ENCODE measurements at regions not wholly inside any gene's neighbourhood (a gene's known extent, or its start where the extent isn't known, plus 50 kb on each side); places are given as distances from the start of the nearest gene placed in this dataset.
A peak's percentile ranks its signal among the peaks of the same experiment; 100 is the strongest.

- Mint-ChIP-seq H3K4me1 (peaks cover 42% of the 10 kb centered on the region), H3K27ac (no peak overlapping the region), H3K9me3 (peaks cover 19% of the 10 kb centered on the region), H3K4me3 (no peak overlapping the region), H3K27me3 (peaks cover 1% of the 10 kb centered on the region), H3K36me3 (ENCODE audit: low read depth) (peaks cover 16% of the 10 kb centered on the region)
- no peak for DNase-seq
- ChIA-PET POLR2A (no interaction called here), CTCF (interaction anchor here (0.8 to 1.0 kb wide), 3 partner anchors 22 to 464 kb away, joined by 3 read pairs; no protein-coding TSS in a partner anchor)
Measured at GRCh38 chr6:105759015-105759414, 327.1 kb upstream of the PRDM1 start.

DNA sequence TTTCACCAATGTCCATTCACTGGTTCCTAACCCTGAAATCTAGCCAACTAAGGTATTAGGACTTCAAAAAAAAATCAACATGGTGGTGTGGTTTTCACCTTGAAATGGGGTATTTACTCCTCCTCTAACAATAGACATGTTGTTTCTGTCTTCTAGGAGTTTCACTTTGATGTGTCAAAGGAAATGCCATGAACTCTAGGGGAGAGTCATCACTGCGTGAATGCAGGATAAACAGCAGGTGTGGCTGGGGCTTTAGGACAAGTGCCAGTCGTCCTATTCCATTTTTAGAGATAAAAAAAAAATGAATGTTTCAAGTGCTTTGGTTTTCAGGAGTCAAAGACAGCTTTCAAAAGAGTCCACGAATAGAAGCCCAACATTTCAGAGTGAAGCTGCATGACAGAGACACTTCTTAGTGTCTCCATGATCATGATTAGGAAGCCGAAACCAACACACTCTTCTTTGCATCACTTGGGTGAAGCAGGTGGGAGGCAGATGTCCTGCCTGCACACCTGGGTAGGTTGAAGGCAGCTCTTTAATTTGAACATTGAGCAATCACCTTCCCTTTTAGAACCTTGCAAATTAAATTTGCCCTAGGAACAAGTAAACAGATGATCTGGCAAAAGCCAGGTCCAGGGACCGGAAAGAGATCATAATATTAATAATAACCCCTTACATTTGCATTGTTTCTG, 328.5 kb upstream of the PRDM1 start:
- H3K4me1 Mint-ChIP-seq = peaks cover 45% of the 10 kb centered on the region
- H3K9me3 Mint-ChIP-seq = peaks cover 20% of the 10 kb centered on the region
- DNase-seq = peak; percentile 22
- H3K27me3 Mint-ChIP-seq = no peaks in the 10 kb centered on the region
- peak overlapping the region; percentile 48 for H3K27ac Mint-ChIP-seq
- CTCF ChIA-PET = no interaction called here
- peaks cover 16% of the 10 kb centered on the region for H3K36me3 Mint-ChIP-seq (ENCODE audit: low read depth)
- no peak overlapping the region for H3K4me3 Mint-ChIP-seq
- POLR2A ChIA-PET = no interaction called here

- POLR2A ChIA-PET = no interaction called here
- no peaks in the 10 kb centered on the region for H3K27me3 Mint-ChIP-seq
- peaks cover 45% of the 10 kb centered on the region for H3K4me1 Mint-ChIP-seq
- peaks cover 16% of the 10 kb centered on the region for H3K36me3 Mint-ChIP-seq (ENCODE audit: low read depth)
- no peak overlapping the region for H3K4me3 Mint-ChIP-seq
- DNase-seq = no peak
- no peak overlapping the region for H3K27ac Mint-ChIP-seq
- peaks cover 20% of the 10 kb centered on the region for H3K9me3 Mint-ChIP-seq
- CTCF ChIA-PET = interaction anchor here (1.0 to 1.3 kb wide), 2 partner anchors 9 to 17 kb away, joined by 3 to 4 read pairs; no protein-coding TSS in a partner anchor
Measured at GRCh38 chr6:105755885-105756284, 330.3 kb upstream of the PRDM1 start.

- ChIA-PET CTCF (interaction anchor here (0.9 kb wide), 1 partner anchor 16 kb away, joined by 4 read pairs; no protein-coding TSS in a partner anchor), POLR2A (no interaction called here)
- no peak overlapping the region for H3K27ac Mint-ChIP-seq
- peaks cover 38% of the 10 kb centered on the region for H3K4me1 Mint-ChIP-seq
- DNase-seq = no peak
- H3K27me3 Mint-ChIP-seq = peaks cover 1% of the 10 kb centered on the region
- H3K4me3 Mint-ChIP-seq = no peak overlapping the region
- peaks cover 17% of the 10 kb centered on the region for H3K36me3 Mint-ChIP-seq (ENCODE audit: low read depth)
- H3K9me3 Mint-ChIP-seq = peaks cover 20% of the 10 kb centered on the region
Measured at GRCh38 chr6:105753620-105754211, 332.4 kb upstream of the PRDM1 start.

- Mint-ChIP-seq H3K27ac (no peak overlapping the region), H3K27me3 (peaks cover 1% of the 10 kb centered on the region), H3K9me3 (peaks cover 20% of the 10 kb centered on the region), H3K4me1 (peaks cover 37% of the 10 kb centered on the region), H3K36me3 (ENCODE audit: low read depth) (peaks cover 17% of the 10 kb centered on the region), H3K4me3 (no peak overlapping the region)
- ChIA-PET CTCF (interaction anchor here (0.9 kb wide), 1 partner anchor 19 kb away, joined by 3 read pairs; no protein-coding TSS in a partner anchor), POLR2A (no interaction called here)
- DNase-seq = no peak
Measured at GRCh38 chr6:105753207-105753606, 332.9 kb upstream of the PRDM1 start.

- peaks cover 2% of the 10 kb centered on the region for H3K9me3 Mint-ChIP-seq
- H3K27ac Mint-ChIP-seq = no peak overlapping the region
- H3K4me3 Mint-ChIP-seq = no peak overlapping the region
- ChIA-PET POLR2A (no interaction called here), CTCF (interaction anchor here (0.5 to 1.8 kb wide), 2 partner anchors 13 to 27 kb away, joined by 4 to 6 read pairs; no protein-coding TSS in a partner anchor)
- peaks cover 1% of the 10 kb centered on the region for H3K27me3 Mint-ChIP-seq
- DNase-seq = no peak
- peaks cover 1% of the 10 kb centered on the region for H3K36me3 Mint-ChIP-seq (ENCODE audit: low read depth)
- peaks cover 30% of the 10 kb centered on the region for H3K4me1 Mint-ChIP-seq
Measured at GRCh38 chr6:105750089-105750488, 336.0 kb upstream of the PRDM1 start.

DNA sequence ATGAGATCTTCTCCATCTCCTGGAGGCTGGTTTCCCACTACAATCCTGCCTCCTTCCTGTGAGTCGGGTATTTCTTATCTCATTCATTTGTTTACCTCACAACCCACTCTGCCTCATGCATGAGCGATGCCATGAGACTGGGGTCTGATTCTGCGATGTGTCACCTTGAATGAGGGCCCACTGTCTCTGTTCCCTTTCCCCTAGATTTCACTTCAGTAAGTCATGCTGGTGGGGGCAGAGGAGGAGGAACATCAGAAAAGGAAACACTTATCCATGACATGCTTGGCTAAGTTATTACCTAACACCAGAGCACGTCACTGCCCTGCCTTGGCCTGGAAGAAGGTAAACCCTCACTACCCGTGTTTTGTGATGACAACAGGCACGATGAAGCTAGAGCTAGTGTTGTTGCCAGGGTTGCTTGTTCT, 337.4 kb upstream of the PRDM1 start:
- peak overlapping the region; percentile 65 for H3K27ac Mint-ChIP-seq
- peaks cover 2% of the 10 kb centered on the region for H3K9me3 Mint-ChIP-seq
- peaks cover 1% of the 10 kb centered on the region for H3K36me3 Mint-ChIP-seq (ENCODE audit: low read depth)
- no peak overlapping the region for H3K4me3 Mint-ChIP-seq
- peaks cover 42% of the 10 kb centered on the region for H3K4me1 Mint-ChIP-seq
- peaks cover 1% of the 10 kb centered on the region for H3K27me3 Mint-ChIP-seq
- ChIA-PET POLR2A (no interaction called here), CTCF (interaction anchor here (1.2 to 1.8 kb wide), 3 partner anchors 11 to 146 kb away, joined by 3 to 6 read pairs (median 4); no protein-coding TSS in a partner anchor)
- DNase-seq = no peak

GRCh38 chr6:105747823-105748405, 338.2 kb upstream of the PRDM1 start:
- POLR2A ChIA-PET = no interaction called here
- H3K4me1 Mint-ChIP-seq = peaks cover 45% of the 10 kb centered on the region
- no peak overlapping the region for H3K4me3 Mint-ChIP-seq
- H3K9me3 Mint-ChIP-seq = peaks cover 4% of the 10 kb centered on the region
- no peak overlapping the region for H3K27ac Mint-ChIP-seq
- CTCF ChIA-PET = interaction anchor here (1.6 kb wide), 1 partner anchor 21 kb away, joined by 4 read pairs; no protein-coding TSS in a partner anchor
- peaks cover 1% of the 10 kb centered on the region for H3K36me3 Mint-ChIP-seq (ENCODE audit: low read depth)
- H3K27me3 Mint-ChIP-seq = peaks cover 1% of the 10 kb centered on the region
- no peak for DNase-seq

DNA sequence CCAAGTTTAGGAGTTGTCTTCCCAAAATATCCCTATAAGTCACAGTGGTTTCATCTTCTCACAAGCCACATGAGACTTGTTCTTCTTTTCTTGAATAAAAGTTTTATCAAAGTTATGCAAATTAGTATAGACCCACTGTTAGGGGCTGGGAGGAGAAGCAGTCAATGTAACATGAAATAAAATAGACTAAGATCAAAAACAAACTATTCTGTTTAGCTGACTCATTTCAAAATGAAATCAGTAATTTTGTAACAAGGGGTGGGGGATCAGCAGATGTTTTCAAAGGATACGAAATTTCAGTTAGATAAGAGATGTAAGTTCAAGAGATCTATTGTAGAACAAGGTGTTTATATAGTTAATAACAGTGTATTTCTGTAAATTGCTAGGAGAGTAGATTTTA, 339.6 kb upstream of the PRDM1 start:
- H3K4me1 Mint-ChIP-seq = peaks cover 44% of the 10 kb centered on the region
- H3K27ac Mint-ChIP-seq = no peak overlapping the region
- H3K9me3 Mint-ChIP-seq = peaks cover 4% of the 10 kb centered on the region
- H3K36me3 Mint-ChIP-seq (ENCODE audit: low read depth) = peaks cover 1% of the 10 kb centered on the region
- ChIA-PET POLR2A (no interaction called here), CTCF (no interaction called here)
- no peak overlapping the region for H3K4me3 Mint-ChIP-seq
- DNase-seq = no peak
- peaks cover 6% of the 10 kb centered on the region for H3K27me3 Mint-ChIP-seq

GRCh38 chr6:105746130-105746505, 340.0 kb upstream of the PRDM1 start:
- CTCF ChIA-PET = no interaction called here
- Mint-ChIP-seq H3K4me3 (no peak overlapping the region), H3K9me3 (peaks cover 4% of the 10 kb centered on the region), H3K27me3 (peaks cover 6% of the 10 kb centered on the region), H3K27ac (no peak overlapping the region), H3K4me1 (peaks cover 44% of the 10 kb centered on the region), H3K36me3 (ENCODE audit: low read depth) (peaks cover 1% of the 10 kb centered on the region)
- POLR2A ChIA-PET = interaction anchor here (0.6 kb wide), 1 partner anchor 580 kb away, joined by 3 read pairs; the partner anchor contains the start of gene ATG5
- DNase-seq = no peak

- no peak overlapping the region for H3K4me3 Mint-ChIP-seq
- ChIA-PET POLR2A (interaction anchor here (0.6 kb wide), 1 partner anchor 580 kb away, joined by 3 read pairs; the partner anchor contains the start of gene ATG5), CTCF (no interaction called here)
- H3K27me3 Mint-ChIP-seq = peaks cover 6% of the 10 kb centered on the region
- H3K9me3 Mint-ChIP-seq = peaks cover 4% of the 10 kb centered on the region
- H3K36me3 Mint-ChIP-seq (ENCODE audit: low read depth) = peaks cover 1% of the 10 kb centered on the region
- H3K4me1 Mint-ChIP-seq = peaks cover 44% of the 10 kb centered on the region
- H3K27ac Mint-ChIP-seq = no peak overlapping the region
- DNase-seq = no peak
Measured at GRCh38 chr6:105745464-105746129, 340.5 kb upstream of the PRDM1 start.

- Mint-ChIP-seq H3K4me1 (peaks cover 44% of the 10 kb centered on the region), H3K27me3 (peaks cover 5% of the 10 kb centered on the region), H3K36me3 (ENCODE audit: low read depth) (no peaks in the 10 kb centered on the region), H3K27ac (peak overlapping the region; percentile 28), H3K9me3 (peaks cover 5% of the 10 kb centered on the region), H3K4me3 (no peak overlapping the region)
- DNase-seq = no peak
- ChIA-PET CTCF (interaction anchor here (1.2 kb wide), 1 partner anchor 28 kb away, joined by 3 read pairs; no protein-coding TSS in a partner anchor), POLR2A (no interaction called here)
Measured at GRCh38 chr6:105744815-105745214, 341.3 kb upstream of the PRDM1 start.
